ENCODE measurements at regions not wholly inside any gene's neighbourhood (a gene's known extent, or its start where the extent isn't known, plus 50 kb on each side); places are given as distances from the start of the nearest gene placed in this dataset.

GRCh38 chr3:56890448-56891091 lies 88.8 kb upstream of the ARHGEF3 start:
- DNase-seq = no peak

- DNase-seq = no peak
These were observed 87.4 kb upstream of the ARHGEF3 start for GRCh38 chr3:56889131-56889530.

GRCh38 chr3:56887402-56888025 lies 85.8 kb upstream of the ARHGEF3 start:
- no peak for DNase-seq

GRCh38 chr3:56886314-56886713 lies 84.6 kb upstream of the ARHGEF3 start:
- DNase-seq = no peak

- DNase-seq = no peak
These were observed 84.1 kb upstream of the ARHGEF3 start for GRCh38 chr3:56885879-56886278.

- DNase-seq = no peak
These were observed 83.7 kb upstream of the ARHGEF3 start for GRCh38 chr3:56885453-56885852.

- no peak for DNase-seq
These were observed 82.6 kb upstream of the ARHGEF3 start for GRCh38 chr3:56884387-56884786.

GRCh38 chr3:56883828-56884227 lies 82.1 kb upstream of the ARHGEF3 start:
- no peak for DNase-seq

- no peak for DNase-seq
These were observed 81.1 kb upstream of the ARHGEF3 start for GRCh38 chr3:56882896-56883295.

- no peak for DNase-seq
These were observed 80.1 kb upstream of the ARHGEF3 start for GRCh38 chr3:56881841-56882240.

GRCh38 chr3:56880720-56881575 lies 79.2 kb upstream of the ARHGEF3 start:
- DNase-seq = no peak

GRCh38 chr3:56879436-56880215 lies 77.9 kb upstream of the ARHGEF3 start:
- DNase-seq = no peak

- DNase-seq = peak in 1 of 2 donors; percentile 44
These were observed 76.3 kb upstream of the ARHGEF3 start for GRCh38 chr3:56878074-56878473.

- DNase-seq = no peak
These were observed 75.2 kb upstream of the ARHGEF3 start for GRCh38 chr3:56876916-56877315.

- no peak for DNase-seq
These were observed 72.5 kb upstream of the ARHGEF3 start for GRCh38 chr3:56874269-56874668.

- DNase-seq = no peak
These were observed 68.7 kb upstream of the ARHGEF3 start for GRCh38 chr3:56870436-56870835.

- DNase-seq = no peak
These were observed 67.6 kb upstream of the ARHGEF3 start for GRCh38 chr3:56869157-56869889.

GRCh38 chr3:56868706-56869105 lies 67.0 kb upstream of the ARHGEF3 start:
- DNase-seq = no peak

GRCh38 chr3:56867671-56868070 lies 65.9 kb upstream of the ARHGEF3 start:
- no peak for DNase-seq

- DNase-seq = no peak
These were observed 63.3 kb upstream of the ARHGEF3 start for GRCh38 chr3:56864918-56865524.

GRCh38 chr3:56864090-56864489 lies 62.3 kb upstream of the ARHGEF3 start:
- no peak for DNase-seq

Data from hippocampal formation (tissue), 2 donors.